Adrenal gland (tissue), 9 donors: ENCODE measurements at regions not wholly inside any gene's neighbourhood (a gene's known extent, or its start where the extent isn't known, plus 50 kb on each side); places are given as distances from the start of the nearest gene placed in this dataset.

Source experiments
- DNase-seq, 7 donors: peaks; one replicate each; pipeline ENCODE4 v3.0.0-alpha.2; 2019 to 2020
- H3K27ac ChIP-seq, 5 donors: fragments of 200-600 bp; sonication (generic) in 4 of 5; 1 replicate in 3 of 5; 2 replicates in 2 of 5; pipeline versions ENCODE4 v1.5.1 to v1.8.0; 2016 to 2020; ENCODE audit warnings: mild to moderate bottlenecking in 1 of 5
- H3K27me3 ChIP-seq: fragments of 200-600 bp; 2 replicates; pipeline ENCODE4 v1.8.0; 2021
- H3K36me3 ChIP-seq, 2 donors: fragments of 200-600 bp; replicated peaks in 1 of 2; 1 replicate in 1 of 2; 2 replicates in 1 of 2; pipeline versions ENCODE4 v1.5.1 to v1.8.0; 2018 to 2022
- H3K4me1 ChIP-seq, 2 donors: fragments of 200-600 bp; replicated peaks in 1 of 2; 1 replicate in 1 of 2; 2 replicates in 1 of 2; pipeline versions ENCODE4 v1.5.1 to v1.8.0; 2018 to 2021
- H3K4me3 ChIP-seq, 4 donors: fragments of 200-600 bp; sonication (generic) in 3 of 4; one replicate each; pipeline ENCODE4 v1.5.1; 2016 to 2018
- H3K9me3 ChIP-seq, 3 donors: fragments of 200-600 bp; sonication (generic) in 1 of 3; replicated peaks in 1 of 3; 1 replicate in 2 of 3; 2 replicates in 1 of 3; pipeline versions ENCODE4 v1.5.1 to v1.8.0; 2016 to 2021
- POLR2A ChIP-seq, 2 donors: fragments of 450-650 bp; IDR thresholded peaks; one replicate each; pipeline ENCODE4 v1.6.1; 2017; ENCODE audit warnings: antibody characterized with exemption in 2 of 2, mild to moderate bottlenecking in 2 of 2, moderate library complexity in 1 of 2
- WGBS, 4 donors: extraction: QIAGEN DNeasy Blood & Tissue Kit in 2 of 4; methylation state at CpG; one replicate each; pipeline versions ENCODE4 v1.1.5 to v1.1.7; 2013 to 2017; 5-methylcytosine and 5-hydroxymethylcytosine counted together
- intact Hi-C, 2 donors: fragments of 100-400 bp; cut with DNase I; formaldehyde crosslinking; loops; one replicate each; pipeline versions ENCODE4 v1.14.1 to v1.15.0; 2022 to 2023
- TF ChIP-seq, protein P1 (sequence below), 6 experiments: fragments of 450-650 bp in 4 of 6; fragments of 200-600 bp in 2 of 6; sonication (generic) in 1 of 6; IDR thresholded peaks; 1 replicate in 5 of 6; 2 replicates in 1 of 6; pipeline versions ENCODE4 v1.5.1 to v1.8.0; 2016 to 2021; ENCODE audit warnings: antibody characterized with exemption in 6 of 6, mild to moderate bottlenecking in 2 of 6, moderate library complexity in 1 of 6
- donor health status: healthy with polysubstance abuse.
- donor health status: Bipolar disorder and iron deficiency.
- donor health status: DM: yes; HTN: yes; CAD: no.
- donor health status: DM: no; HTN: no; CAD: no.
- donor health status: DM: no; HTN: no; CAD: no.

DNA sequence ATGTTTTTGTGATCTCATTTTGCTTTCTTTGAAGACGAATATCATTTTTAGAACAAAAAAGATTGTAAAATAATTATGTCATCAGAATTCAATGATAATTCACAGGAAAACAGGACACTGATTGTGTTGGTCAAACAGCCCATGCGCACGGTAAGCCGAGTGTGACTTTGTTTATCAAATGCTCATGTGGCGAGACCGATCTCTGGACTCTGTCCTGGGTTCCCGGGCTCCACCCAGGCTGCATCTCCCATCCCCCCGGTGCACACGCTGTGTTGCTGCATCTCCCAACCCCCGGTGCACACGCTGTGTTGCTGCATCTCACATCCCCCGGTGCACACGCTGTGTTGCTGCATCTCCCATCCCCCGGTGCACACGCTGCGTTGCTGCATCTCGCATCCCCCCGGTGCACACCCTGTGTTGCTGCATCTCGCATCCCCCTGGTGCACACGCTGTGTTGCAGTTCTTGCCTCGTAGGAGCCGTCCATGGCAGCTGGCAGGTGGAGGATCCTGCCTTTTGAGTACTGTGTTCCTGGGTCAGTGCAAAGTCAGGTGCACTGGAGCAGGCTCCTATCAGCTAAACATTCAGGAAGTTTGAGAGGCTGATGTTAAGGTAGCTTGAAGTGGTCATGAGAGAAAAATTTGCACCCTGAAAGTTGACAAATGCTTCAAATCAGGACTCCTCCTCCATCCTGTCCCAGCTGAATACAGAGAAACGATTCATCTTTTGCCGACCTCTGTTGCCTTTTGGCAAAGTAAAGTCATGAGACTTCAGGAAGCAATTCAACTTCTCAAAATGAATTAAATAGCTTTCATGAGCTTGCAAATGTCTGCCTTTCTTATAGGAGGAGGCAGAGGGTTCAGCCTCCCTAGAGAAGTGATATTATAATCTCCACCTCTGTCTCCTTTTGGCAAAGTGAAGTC lies 77.1 kb upstream of the FRMD1 start:
- TF ChIP-seq, protein P1, sequence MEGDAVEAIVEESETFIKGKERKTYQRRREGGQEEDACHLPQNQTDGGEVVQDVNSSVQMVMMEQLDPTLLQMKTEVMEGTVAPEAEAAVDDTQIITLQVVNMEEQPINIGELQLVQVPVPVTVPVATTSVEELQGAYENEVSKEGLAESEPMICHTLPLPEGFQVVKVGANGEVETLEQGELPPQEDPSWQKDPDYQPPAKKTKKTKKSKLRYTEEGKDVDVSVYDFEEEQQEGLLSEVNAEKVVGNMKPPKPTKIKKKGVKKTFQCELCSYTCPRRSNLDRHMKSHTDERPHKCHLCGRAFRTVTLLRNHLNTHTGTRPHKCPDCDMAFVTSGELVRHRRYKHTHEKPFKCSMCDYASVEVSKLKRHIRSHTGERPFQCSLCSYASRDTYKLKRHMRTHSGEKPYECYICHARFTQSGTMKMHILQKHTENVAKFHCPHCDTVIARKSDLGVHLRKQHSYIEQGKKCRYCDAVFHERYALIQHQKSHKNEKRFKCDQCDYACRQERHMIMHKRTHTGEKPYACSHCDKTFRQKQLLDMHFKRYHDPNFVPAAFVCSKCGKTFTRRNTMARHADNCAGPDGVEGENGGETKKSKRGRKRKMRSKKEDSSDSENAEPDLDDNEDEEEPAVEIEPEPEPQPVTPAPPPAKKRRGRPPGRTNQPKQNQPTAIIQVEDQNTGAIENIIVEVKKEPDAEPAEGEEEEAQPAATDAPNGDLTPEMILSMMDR (IDR thresholded peaks at IDR 0.05) = no peak
- TF ChIP-seq POLR2A (IDR thresholded peaks at IDR 0.05) = no peak
- Histone ChIP-seq H3K27ac (no peak overlapping the region), H3K4me3 (no peak overlapping the region), H3K36me3 (no peaks in the 10 kb centered on the region), H3K4me1 (peaks cover 6% of the 10 kb centered on the region in 2 donors), H3K27me3 (no peaks in the 10 kb centered on the region), H3K9me3 (no peaks in the 10 kb centered on the region)
- WGBS, 4 donors = 81 to 86% (median 84%) methylated on average over 10 to 24 of the region's 24 CpGs
- no peak for DNase-seq
- intact Hi-C loops = no loop called here

DNA sequence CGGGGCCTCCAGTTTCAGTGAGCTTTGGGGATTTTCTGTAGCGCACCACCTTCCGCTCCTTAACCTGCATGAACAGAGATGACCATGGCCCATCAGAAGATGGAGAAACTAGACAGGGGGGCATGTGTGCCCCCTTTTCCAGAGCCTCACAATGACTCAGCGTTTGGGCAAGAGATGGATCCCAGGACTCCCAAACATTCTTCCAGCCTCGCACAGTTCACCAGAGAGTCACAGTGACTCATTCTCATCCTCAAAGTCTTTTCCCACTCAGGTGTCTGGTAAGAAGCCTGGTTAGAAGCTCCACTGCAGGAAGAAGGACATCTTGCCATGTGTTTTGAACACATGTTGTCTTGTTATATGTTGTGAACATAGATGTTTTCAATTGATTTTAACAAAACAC lies 76.2 kb upstream of the FRMD1 start:
- H3K36me3 ChIP-seq = no peaks in the 10 kb centered on the region
- intact Hi-C loops = no loop called here
- H3K4me3 ChIP-seq = no peak overlapping the region
- peaks cover 6% of the 10 kb centered on the region in 2 donors for H3K4me1 ChIP-seq
- 77 to 88% (median 80%) methylated on average over 5 of the region's 5 CpGs for WGBS, 4 donors
- no peak for TF ChIP-seq POLR2A (IDR thresholded peaks at IDR 0.05)
- TF ChIP-seq, protein P1 (IDR thresholded peaks at IDR 0.05) = no peak
- no peaks in the 10 kb centered on the region for H3K27me3 ChIP-seq
- DNase-seq = no peak
- no peaks in the 10 kb centered on the region for H3K9me3 ChIP-seq
- no peak overlapping the region for H3K27ac ChIP-seq

DNA sequence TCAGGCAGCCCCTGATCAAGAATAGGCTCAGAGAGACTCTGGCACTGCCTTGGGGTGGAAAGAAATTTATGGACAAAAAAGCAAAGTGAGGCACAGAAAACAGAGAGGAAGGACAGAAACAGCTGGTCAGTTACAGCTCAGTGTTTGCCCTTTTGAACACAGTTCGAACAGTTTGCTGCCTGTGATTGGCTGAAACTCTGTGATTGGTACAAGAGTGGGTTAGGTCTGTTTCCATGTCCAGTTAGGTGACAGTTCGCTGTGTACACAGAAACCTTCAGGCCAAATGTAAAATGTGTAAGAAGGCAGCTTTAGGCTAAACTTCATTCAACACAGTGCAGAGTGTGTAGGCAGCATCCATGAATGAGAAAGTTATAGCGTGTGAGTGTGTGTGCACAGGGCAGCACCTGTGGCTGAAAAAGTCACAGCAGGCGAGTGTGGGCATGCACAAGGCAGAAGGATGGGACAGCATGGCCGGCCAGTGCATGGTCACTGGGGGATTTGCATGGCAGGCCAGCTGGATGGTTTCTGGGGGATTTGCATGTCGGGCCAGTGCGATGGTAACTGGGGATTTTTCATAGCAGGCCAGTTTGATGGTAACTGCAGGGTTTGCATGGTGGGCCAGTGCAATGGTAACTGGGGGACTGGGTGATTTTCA lies 75.4 kb upstream of the FRMD1 start:
- TF ChIP-seq POLR2A (IDR thresholded peaks at IDR 0.05) = no peak
- TF ChIP-seq, protein P1 (IDR thresholded peaks at IDR 0.05) = no peak
- Histone ChIP-seq H3K36me3 (no peaks in the 10 kb centered on the region), H3K4me3 (no peak overlapping the region), H3K4me1 (peaks cover 6% of the 10 kb centered on the region in 2 donors), H3K9me3 (no peaks in the 10 kb centered on the region), H3K27me3 (peaks cover 3% of the 10 kb centered on the region), H3K27ac (no peak overlapping the region)
- 73 to 77% (median 75%) methylated on average over 7 of the region's 7 CpGs for WGBS, 4 donors
- intact Hi-C loops = no loop called here
- DNase-seq = no peak

DNA sequence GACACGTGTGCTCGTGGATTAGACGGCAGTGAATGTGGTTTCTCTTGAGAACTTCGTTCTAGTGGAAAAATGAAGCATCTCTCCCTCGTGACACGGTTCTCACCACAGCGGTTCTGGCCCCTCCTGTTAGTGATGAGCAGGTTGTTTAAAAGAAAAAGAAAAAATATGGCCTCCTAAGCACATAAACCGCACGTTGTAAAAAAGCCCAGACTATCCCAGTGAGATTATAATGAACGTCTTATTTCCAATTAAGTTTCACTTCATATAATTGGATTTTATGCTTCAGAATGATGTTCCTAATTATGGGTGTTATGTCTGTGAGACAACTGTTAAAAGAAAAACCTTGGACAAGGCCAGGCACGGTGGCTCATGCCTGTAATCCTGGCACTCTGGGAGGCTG lies 74.5 kb upstream of the FRMD1 start:
- Histone ChIP-seq H3K4me1 (peaks cover 6% of the 10 kb centered on the region in 2 donors), H3K27me3 (peaks cover 11% of the 10 kb centered on the region), H3K27ac (no peak overlapping the region), H3K9me3 (no peaks in the 10 kb centered on the region), H3K4me3 (no peak overlapping the region), H3K36me3 (no peaks in the 10 kb centered on the region)
- TF ChIP-seq, protein P1 (IDR thresholded peaks at IDR 0.05) = no peak
- no peak for TF ChIP-seq POLR2A (IDR thresholded peaks at IDR 0.05)
- DNase-seq = no peak
- 73 to 85% (median 80%) methylated on average over 11 of the region's 11 CpGs for WGBS, 4 donors
- intact Hi-C loops = no loop called here
